Liver (tissue), 3 donors: ENCODE measurements at regions not wholly inside any gene's neighbourhood (a gene's known extent, or its start where the extent isn't known, plus 50 kb on each side); places are given as distances from the start of the nearest gene placed in this dataset.

ENCODE experiments used
- EGR1 ChIP-seq, 2 donors: IDR thresholded peaks; 2 replicates each; pipeline ENCODE4 v1.6.1; 2016 to 2018; ENCODE audit warnings: antibody characterized with exemption in 2 of 2, low read depth in 2 of 2
- GABPA ChIP-seq, 2 donors: IDR thresholded peaks in 1 of 2; conservative IDR thresholded peaks in 1 of 2; 2 replicates each; pipeline ENCODE4 v1.6.1; 2016; ENCODE audit warnings: antibody characterized with exemption in 2 of 2, mild to moderate bottlenecking in 1 of 2, moderate library complexity in 1 of 2
- HNF4G ChIP-seq: IDR thresholded peaks from 2 replicates; pipeline ENCODE4 v1.6.1; 2016; ENCODE audit warnings: antibody characterized with exemption
- MAX ChIP-seq: IDR thresholded peaks from 2 replicates; pipeline ENCODE4 v1.6.1; 2016; ENCODE audit warnings: antibody characterized with exemption
- RAD21 ChIP-seq, 2 donors: IDR thresholded peaks; 2 replicates each; pipeline ENCODE4 v1.6.1; 2016; ENCODE audit warnings: antibody characterized with exemption in 2 of 2, mild to moderate bottlenecking in 2 of 2
- YY1 ChIP-seq: IDR thresholded peaks from 2 replicates; pipeline ENCODE4 v1.6.1; 2016; ENCODE audit warnings: antibody characterized with exemption, mild to moderate bottlenecking
- TF ChIP-seq, protein P1 (sequence below): fragments of 150-350 bp; IDR thresholded peaks from 2 replicates; pipeline ENCODE4 v1.5.1; 2017; ENCODE audit warnings: improper control_type of control experiment, low read depth, low read length; ENCODE audit not compliant: missing input control
- TF ChIP-seq, protein P2 (sequence below): IDR thresholded peaks from 2 replicates; pipeline ENCODE4 v1.6.1; 2016; ENCODE audit warnings: antibody characterized with exemption
- donor health status: healthy.
- donor health status: healthy.

GRCh38 chr4:189499696-189500095 is 441.0 kb upstream of the FRG1 start:
- TF ChIP-seq, protein P1, sequence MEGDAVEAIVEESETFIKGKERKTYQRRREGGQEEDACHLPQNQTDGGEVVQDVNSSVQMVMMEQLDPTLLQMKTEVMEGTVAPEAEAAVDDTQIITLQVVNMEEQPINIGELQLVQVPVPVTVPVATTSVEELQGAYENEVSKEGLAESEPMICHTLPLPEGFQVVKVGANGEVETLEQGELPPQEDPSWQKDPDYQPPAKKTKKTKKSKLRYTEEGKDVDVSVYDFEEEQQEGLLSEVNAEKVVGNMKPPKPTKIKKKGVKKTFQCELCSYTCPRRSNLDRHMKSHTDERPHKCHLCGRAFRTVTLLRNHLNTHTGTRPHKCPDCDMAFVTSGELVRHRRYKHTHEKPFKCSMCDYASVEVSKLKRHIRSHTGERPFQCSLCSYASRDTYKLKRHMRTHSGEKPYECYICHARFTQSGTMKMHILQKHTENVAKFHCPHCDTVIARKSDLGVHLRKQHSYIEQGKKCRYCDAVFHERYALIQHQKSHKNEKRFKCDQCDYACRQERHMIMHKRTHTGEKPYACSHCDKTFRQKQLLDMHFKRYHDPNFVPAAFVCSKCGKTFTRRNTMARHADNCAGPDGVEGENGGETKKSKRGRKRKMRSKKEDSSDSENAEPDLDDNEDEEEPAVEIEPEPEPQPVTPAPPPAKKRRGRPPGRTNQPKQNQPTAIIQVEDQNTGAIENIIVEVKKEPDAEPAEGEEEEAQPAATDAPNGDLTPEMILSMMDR: no peak
- no peak for TF ChIP-seq EGR1 (IDR thresholded peaks at IDR 0.05; ENCODE audit: low read depth in 2 of 2)
- no peak for TF ChIP-seq YY1
- TF ChIP-seq MAX: no peak
- TF ChIP-seq RAD21 (IDR thresholded peaks at IDR 0.05): no peak
- TF ChIP-seq GABPA (IDR thresholded peaks at IDR 0.05 in 1 of 2, conservative IDR thresholded peaks at IDR 0.05 in 1 of 2): no peak
- TF ChIP-seq, protein P2, sequence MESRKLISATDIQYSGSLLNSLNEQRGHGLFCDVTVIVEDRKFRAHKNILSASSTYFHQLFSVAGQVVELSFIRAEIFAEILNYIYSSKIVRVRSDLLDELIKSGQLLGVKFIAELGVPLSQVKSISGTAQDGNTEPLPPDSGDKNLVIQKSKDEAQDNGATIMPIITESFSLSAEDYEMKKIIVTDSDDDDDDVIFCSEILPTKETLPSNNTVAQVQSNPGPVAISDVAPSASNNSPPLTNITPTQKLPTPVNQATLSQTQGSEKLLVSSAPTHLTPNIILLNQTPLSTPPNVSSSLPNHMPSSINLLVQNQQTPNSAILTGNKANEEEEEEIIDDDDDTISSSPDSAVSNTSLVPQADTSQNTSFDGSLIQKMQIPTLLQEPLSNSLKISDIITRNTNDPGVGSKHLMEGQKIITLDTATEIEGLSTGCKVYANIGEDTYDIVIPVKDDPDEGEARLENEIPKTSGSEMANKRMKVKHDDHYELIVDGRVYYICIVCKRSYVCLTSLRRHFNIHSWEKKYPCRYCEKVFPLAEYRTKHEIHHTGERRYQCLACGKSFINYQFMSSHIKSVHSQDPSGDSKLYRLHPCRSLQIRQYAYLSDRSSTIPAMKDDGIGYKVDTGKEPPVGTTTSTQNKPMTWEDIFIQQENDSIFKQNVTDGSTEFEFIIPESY: no peak
- TF ChIP-seq HNF4G: no peak
